OCI-LY1 (cell line): ENCODE measurements at regions not wholly inside any gene's neighbourhood (a gene's known extent, or its start where the extent isn't known, plus 50 kb on each side); places are given as distances from the start of the nearest gene placed in this dataset.

Experiments
- H2AFZ ChIP-seq: fragments of 200-600 bp; sonication (generic), shearing (Covaris generic); 2 replicates; pipeline ENCODE4 v1.6.0; 2014; ENCODE audit warnings: antibody characterized with exemption, mild to moderate bottlenecking, low read length
- H3F3A ChIP-seq: fragments of 200-600 bp; sonication (generic), shearing (Covaris generic); 2 replicates; pipeline ENCODE4 v1.6.0; 2014; ENCODE audit warnings: mild to moderate bottlenecking, antibody characterized with exemption, low read length, moderate library complexity; ENCODE audit not compliant: insufficient read depth
- H3K27ac ChIP-seq: fragments of 200-600 bp; sonication (generic); 2 replicates; pipeline ENCODE4 v1.5.1; 2014; ENCODE audit warnings: low read length, mixed run types, mild to moderate bottlenecking, low read depth; ENCODE audit not compliant: poor library complexity, severe bottlenecking
- H3K27me3 ChIP-seq: fragments of 200-600 bp; sonication (generic); 2 replicates; pipeline ENCODE4 v1.6.0; 2014; ENCODE audit warnings: antibody characterized with exemption, mild to moderate bottlenecking, low read length, moderate library complexity; ENCODE audit not compliant: insufficient read depth
- H3K36me3 ChIP-seq: fragments of 200-600 bp; sonication (generic); 2 replicates; pipeline ENCODE4 v1.6.1; 2014; ENCODE audit warnings: mild to moderate bottlenecking, antibody characterized with exemption, low read length, moderate library complexity, mixed read lengths; ENCODE audit not compliant: insufficient read depth
- H3K4me1 ChIP-seq: fragments of 200-600 bp; sonication (generic); 2 replicates; pipeline ENCODE4 v1.5.1; 2014; ENCODE audit warnings: mild to moderate bottlenecking, low read length, moderate library complexity; ENCODE audit not compliant: insufficient read depth, severe bottlenecking
- H3K4me2 ChIP-seq: fragments of 200-600 bp; sonication (generic), shearing (Covaris generic); 2 replicates; pipeline ENCODE4 v1.6.1; 2014; ENCODE audit warnings: low read length
- H3K4me3 ChIP-seq: fragments of 200-600 bp; sonication (generic); 2 replicates; pipeline ENCODE4 v1.5.1; 2014; ENCODE audit warnings: low read length, low read depth, mild to moderate bottlenecking, mixed read lengths; ENCODE audit not compliant: poor library complexity, severe bottlenecking
- H3K79me2 ChIP-seq: fragments of 200-600 bp; shearing (Covaris generic); 2 replicates; pipeline ENCODE4 v1.6.1; 2016; ENCODE audit warnings: mixed run types, low read length, mixed read lengths; ENCODE audit not compliant: insufficient read depth
- H3K9ac ChIP-seq: fragments of 200-600 bp; sonication (generic), shearing (Covaris generic); 2 replicates; pipeline ENCODE4 v1.6.1; 2014; ENCODE audit warnings: mild to moderate bottlenecking, low read length, mixed read lengths
- H3K9me2 ChIP-seq: fragments of 200-600 bp; sonication (generic), shearing (Covaris generic); 2 replicates; pipeline ENCODE4 v1.6.1; 2014; ENCODE audit warnings: low read depth, mild to moderate bottlenecking, low read length, mixed read lengths
- H3K9me3 ChIP-seq: fragments of 200-600 bp; shearing (Covaris generic); 2 replicates; pipeline ENCODE4 v1.6.1; 2014; ENCODE audit warnings: low read length, mixed read lengths
- H4K20me1 ChIP-seq: fragments of 200-600 bp; sonication (generic), shearing (Covaris generic); 2 replicates; pipeline ENCODE4 v1.6.0; 2016; ENCODE audit warnings: mild to moderate bottlenecking, low read length; ENCODE audit not compliant: insufficient read depth
- CTCF ChIP-seq: fragments of 200-600 bp; sonication (generic), shearing (Covaris generic); IDR thresholded peaks from 2 replicates; pipeline ENCODE4 v1.5.1; 2017; ENCODE audit warnings: mild to moderate bottlenecking, antibody characterized with exemption, low read length, moderate library complexity, mixed read lengths
- EZH2 ChIP-seq: fragments of 200-600 bp; sonication (generic), shearing (Covaris generic); IDR thresholded peaks from 2 replicates; pipeline ENCODE4 v1.8.0; 2017; ENCODE audit warnings: borderline replicate concordance, mixed run types, mild to moderate bottlenecking, antibody characterized with exemption, low read length, moderate library complexity, mixed read lengths

GRCh38 chr14:26021759-26022158, 576.1 kb downstream of the NOVA1 start:
- Histone ChIP-seq H3K79me2 (no peaks in the 10 kb centered on the region), H3K4me3 (no peak overlapping the region), H3F3A (no peaks in the 10 kb centered on the region), H3K36me3 (no peaks in the 10 kb centered on the region), H4K20me1 (no peaks in the 10 kb centered on the region), H3K27ac (no peak overlapping the region), H3K9me3 (no peaks in the 10 kb centered on the region), H3K4me2 (no peak overlapping the region), H3K9me2 (no peaks in the 10 kb centered on the region), H3K4me1 (no peaks in the 10 kb centered on the region), H3K9ac (no peak overlapping the region), H2AFZ (no peak overlapping the region), H3K27me3 (no peaks in the 10 kb centered on the region)
- no peak for TF ChIP-seq CTCF
- TF ChIP-seq EZH2 = no peak

GRCh38 chr14:26017270-26017669, 580.6 kb downstream of the NOVA1 start:
- H3K27ac ChIP-seq = no peak overlapping the region
- no peaks in the 10 kb centered on the region for H3F3A ChIP-seq
- H3K9me3 ChIP-seq = no peaks in the 10 kb centered on the region
- H3K79me2 ChIP-seq = no peaks in the 10 kb centered on the region
- H3K27me3 ChIP-seq = no peaks in the 10 kb centered on the region
- H3K36me3 ChIP-seq = no peaks in the 10 kb centered on the region
- TF ChIP-seq EZH2 (no peak), CTCF (no peak)
- H2AFZ ChIP-seq = no peak overlapping the region
- no peak overlapping the region for H3K9ac ChIP-seq
- no peaks in the 10 kb centered on the region for H3K4me1 ChIP-seq
- H4K20me1 ChIP-seq = no peaks in the 10 kb centered on the region
- no peaks in the 10 kb centered on the region for H3K9me2 ChIP-seq
- H3K4me2 ChIP-seq = no peak overlapping the region
- no peak overlapping the region for H3K4me3 ChIP-seq

GRCh38 chr14:26008290-26008689, 589.5 kb downstream of the NOVA1 start:
- TF ChIP-seq EZH2 (no peak), CTCF (peak; percentile 46)
- no peaks in the 10 kb centered on the region for H4K20me1 ChIP-seq
- H3K9me3 ChIP-seq = no peaks in the 10 kb centered on the region
- no peaks in the 10 kb centered on the region for H3K27me3 ChIP-seq
- no peaks in the 10 kb centered on the region for H3K4me1 ChIP-seq
- no peaks in the 10 kb centered on the region for H3K79me2 ChIP-seq
- H3K4me2 ChIP-seq = no peak overlapping the region
- H3K4me3 ChIP-seq = no peak overlapping the region
- H2AFZ ChIP-seq = no peak overlapping the region
- H3K9me2 ChIP-seq = no peaks in the 10 kb centered on the region
- H3F3A ChIP-seq = no peaks in the 10 kb centered on the region
- H3K36me3 ChIP-seq = no peaks in the 10 kb centered on the region
- no peak overlapping the region for H3K27ac ChIP-seq
- no peak overlapping the region for H3K9ac ChIP-seq
